Prostate gland (tissue), 2 donors: ENCODE measurements at regions not wholly inside any gene's neighbourhood (a gene's known extent, or its start where the extent isn't known, plus 50 kb on each side); places are given as distances from the start of the nearest gene placed in this dataset.

Experiments
- POLR2A ChIP-seq: fragments of 450-650 bp; IDR thresholded peaks from one replicate; pipeline ENCODE4 v1.6.1; 2016; ENCODE audit warnings: antibody characterized with exemption, mild to moderate bottlenecking
- POLR2AphosphoS5 ChIP-seq: sonication (generic); formaldehyde crosslinking; IDR thresholded peaks from one replicate; pipeline ENCODE4 v1.6.1; 2017; ENCODE audit warnings: antibody characterized with exemption
- TF ChIP-seq, protein P1 (sequence below), 4 experiments: fragments of 200-600 bp in 2 of 4; fragments of 450-650 bp in 2 of 4; sonication (generic) in 2 of 4; IDR thresholded peaks; 1 replicate in 3 of 4; 2 replicates in 1 of 4; pipeline ENCODE4 v1.5.1; 2016 to 2019; ENCODE audit warnings: antibody characterized with exemption in 4 of 4, mild to moderate bottlenecking in 2 of 4, moderate library complexity in 2 of 4

DNA sequence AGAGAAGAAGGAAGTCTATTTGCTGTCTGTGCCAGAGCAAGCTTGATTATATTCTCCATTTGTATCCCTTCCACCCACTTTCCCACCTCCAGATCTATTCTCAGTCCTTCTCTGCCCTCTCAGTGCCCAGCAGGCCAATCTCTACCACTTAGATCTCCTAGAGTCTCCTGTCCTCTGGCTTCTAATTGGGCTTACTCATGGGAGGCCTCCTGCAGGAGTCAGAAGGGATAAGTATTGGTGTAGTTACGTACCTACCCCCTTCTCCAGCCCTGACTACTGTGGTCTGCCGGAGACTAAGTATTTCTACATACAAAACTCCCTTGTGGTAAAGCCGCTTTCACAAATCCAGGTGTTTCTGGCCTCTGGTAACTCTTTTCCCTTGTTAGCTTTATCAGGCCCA is 221.2 kb downstream of the PTGER3 start:
- TF ChIP-seq POLR2A (no peak), POLR2AphosphoS5 (no peak)
- TF ChIP-seq, protein P1, sequence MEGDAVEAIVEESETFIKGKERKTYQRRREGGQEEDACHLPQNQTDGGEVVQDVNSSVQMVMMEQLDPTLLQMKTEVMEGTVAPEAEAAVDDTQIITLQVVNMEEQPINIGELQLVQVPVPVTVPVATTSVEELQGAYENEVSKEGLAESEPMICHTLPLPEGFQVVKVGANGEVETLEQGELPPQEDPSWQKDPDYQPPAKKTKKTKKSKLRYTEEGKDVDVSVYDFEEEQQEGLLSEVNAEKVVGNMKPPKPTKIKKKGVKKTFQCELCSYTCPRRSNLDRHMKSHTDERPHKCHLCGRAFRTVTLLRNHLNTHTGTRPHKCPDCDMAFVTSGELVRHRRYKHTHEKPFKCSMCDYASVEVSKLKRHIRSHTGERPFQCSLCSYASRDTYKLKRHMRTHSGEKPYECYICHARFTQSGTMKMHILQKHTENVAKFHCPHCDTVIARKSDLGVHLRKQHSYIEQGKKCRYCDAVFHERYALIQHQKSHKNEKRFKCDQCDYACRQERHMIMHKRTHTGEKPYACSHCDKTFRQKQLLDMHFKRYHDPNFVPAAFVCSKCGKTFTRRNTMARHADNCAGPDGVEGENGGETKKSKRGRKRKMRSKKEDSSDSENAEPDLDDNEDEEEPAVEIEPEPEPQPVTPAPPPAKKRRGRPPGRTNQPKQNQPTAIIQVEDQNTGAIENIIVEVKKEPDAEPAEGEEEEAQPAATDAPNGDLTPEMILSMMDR (IDR thresholded peaks at IDR 0.05) = no peak
